Epithelial cell of esophagus (primary cell): ENCODE measurements at regions not wholly inside any gene's neighbourhood (a gene's known extent, or its start where the extent isn't known, plus 50 kb on each side); places are given as distances from the start of the nearest gene placed in this dataset.

ENCODE experiments used
- DNase-seq: peaks from one replicate; pipeline ENCODE4 v3.0.0; 2010; ENCODE audit warnings: low read depth
- H3K4me3 ChIP-seq: 2 replicates; pipeline ENCODE4 v1.5.1; 2011; ENCODE audit warnings: mild to moderate bottlenecking, low read length, control low read depth
- TF ChIP-seq, protein P1 (sequence below): IDR thresholded peaks from 2 replicates; pipeline ENCODE4 v1.5.1; 2011; ENCODE audit warnings: low read depth, mild to moderate bottlenecking, low read length, control low read depth, inconsistent platforms; ENCODE audit not compliant: insufficient read depth; ENCODE audit errors: missing control alignments

- no peak for DNase-seq
- H3K4me3 ChIP-seq, result no peak overlapping the region
- TF ChIP-seq, protein P1, sequence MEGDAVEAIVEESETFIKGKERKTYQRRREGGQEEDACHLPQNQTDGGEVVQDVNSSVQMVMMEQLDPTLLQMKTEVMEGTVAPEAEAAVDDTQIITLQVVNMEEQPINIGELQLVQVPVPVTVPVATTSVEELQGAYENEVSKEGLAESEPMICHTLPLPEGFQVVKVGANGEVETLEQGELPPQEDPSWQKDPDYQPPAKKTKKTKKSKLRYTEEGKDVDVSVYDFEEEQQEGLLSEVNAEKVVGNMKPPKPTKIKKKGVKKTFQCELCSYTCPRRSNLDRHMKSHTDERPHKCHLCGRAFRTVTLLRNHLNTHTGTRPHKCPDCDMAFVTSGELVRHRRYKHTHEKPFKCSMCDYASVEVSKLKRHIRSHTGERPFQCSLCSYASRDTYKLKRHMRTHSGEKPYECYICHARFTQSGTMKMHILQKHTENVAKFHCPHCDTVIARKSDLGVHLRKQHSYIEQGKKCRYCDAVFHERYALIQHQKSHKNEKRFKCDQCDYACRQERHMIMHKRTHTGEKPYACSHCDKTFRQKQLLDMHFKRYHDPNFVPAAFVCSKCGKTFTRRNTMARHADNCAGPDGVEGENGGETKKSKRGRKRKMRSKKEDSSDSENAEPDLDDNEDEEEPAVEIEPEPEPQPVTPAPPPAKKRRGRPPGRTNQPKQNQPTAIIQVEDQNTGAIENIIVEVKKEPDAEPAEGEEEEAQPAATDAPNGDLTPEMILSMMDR, result no peak
Observed at GRCh38 chr7:13041368-13041988, 354.0 kb downstream of the ARL4A start.

DNA sequence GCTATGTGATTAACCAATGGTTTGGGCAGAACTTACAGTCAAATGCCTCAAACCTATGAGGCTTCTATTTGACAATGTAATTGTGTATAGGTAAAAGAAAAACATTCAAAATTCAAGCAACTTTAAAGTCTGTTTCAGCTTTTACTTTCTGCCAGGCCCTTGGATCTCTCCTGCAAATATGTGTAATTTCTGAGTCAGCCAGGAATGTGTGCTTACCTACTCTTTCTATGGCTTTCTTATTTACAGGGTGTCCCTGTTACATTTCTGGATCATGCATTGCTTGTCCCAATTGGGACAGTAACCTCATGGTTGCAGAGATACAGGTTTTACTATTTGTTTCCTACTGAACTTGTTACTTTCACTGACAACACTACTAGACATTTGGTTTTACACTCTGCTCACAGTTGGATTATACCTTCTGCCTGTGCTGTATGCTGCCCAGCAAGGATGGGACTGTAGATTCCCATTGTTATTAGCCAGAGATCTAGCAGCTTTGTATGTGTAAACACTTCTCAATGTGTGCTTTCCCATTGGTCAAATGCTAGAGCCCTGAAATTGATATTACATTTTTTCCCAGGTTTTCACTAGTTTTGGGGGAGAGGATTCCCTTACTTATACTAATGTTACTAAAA lies 355.3 kb downstream of the ARL4A start:
- peak; percentile 62 for DNase-seq
- TF ChIP-seq, protein P1, result no peak

DNA sequence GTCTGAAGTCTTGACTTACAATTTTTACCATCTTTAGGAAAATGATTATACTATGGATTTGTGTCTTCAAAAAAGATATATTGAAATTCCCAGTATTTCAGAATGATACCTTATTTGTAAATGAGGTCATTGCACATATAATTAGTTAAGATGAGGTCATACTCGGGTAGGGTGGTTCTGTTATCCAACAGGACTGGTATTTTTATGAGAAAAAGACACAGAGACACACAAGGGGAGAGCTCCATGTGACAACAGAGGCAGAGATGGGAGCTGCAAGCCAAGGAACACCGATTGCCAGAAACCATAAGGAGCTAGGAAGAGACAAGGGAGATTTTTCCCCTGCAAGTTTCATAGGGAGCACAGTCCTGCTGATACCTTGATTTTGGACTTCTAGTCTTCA lies 356.9 kb downstream of the ARL4A start:
- H3K4me3 ChIP-seq, result no peak overlapping the region
- DNase-seq, result no peak
- TF ChIP-seq, protein P1, result no peak

More for the DNA sequence above, 355.3 kb downstream of the ARL4A start:
- H3K4me3 ChIP-seq, result no peak overlapping the region

DNA sequence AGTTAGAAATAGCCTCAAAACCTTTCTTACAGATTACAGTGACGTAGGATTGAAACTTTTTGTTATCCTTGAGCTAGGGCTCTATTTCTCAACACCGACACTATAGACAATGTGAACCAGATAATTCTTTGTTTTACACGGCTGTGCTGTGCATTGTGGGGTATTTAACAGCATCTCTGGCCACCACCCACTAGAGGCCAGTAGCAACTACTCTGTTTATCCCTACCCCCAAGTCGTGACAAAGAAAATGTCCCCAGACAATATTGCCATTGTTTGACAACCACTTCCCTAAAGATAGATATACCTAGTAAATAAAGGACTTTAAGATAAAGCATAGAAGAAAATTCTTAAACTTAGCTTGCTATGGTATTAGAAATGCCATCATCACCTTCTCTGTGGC lies 359.6 kb downstream of the ARL4A start:
- TF ChIP-seq, protein P1, result no peak
- no peak overlapping the region for H3K4me3 ChIP-seq
- no peak for DNase-seq

DNA sequence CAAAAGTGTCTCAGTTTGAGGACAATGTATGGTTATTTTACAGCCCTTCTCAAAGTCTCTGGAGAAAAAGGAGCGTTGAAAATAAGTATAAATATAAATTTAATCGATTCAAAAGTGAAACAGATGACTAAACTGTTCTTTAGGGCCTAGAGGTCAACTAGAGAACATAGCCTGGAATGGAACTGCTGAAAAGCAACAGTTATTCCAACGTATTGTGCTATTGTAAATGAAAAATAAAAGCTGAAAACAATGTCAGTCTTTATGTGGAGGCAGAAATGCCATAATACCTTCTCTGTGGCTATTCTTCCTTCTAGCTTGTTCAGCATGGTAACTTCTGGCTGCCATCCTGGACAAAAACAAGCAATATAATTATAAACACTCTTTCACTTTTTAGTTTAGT lies 362.5 kb downstream of the ARL4A start:
- no peak for DNase-seq
- H3K4me3 ChIP-seq, result no peak overlapping the region
- TF ChIP-seq, protein P1, result no peak

DNA sequence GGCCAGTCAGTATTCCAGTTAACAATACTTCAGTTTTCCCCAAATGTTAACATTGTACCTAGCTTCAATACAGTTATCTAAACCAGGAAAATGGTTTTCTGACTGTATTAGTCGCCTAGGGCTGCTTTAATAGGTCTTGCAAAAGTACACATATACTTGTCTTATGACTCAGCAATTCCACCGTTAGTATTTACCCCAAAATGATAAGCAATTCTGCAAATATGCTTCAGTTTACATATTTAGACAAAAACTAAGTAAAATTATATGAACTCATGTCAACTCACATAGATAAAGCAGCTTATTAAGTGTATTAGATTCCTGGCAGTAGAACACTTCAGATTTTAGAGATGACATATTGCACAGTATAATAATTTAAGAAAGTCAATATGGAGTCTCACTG lies 363.3 kb downstream of the ARL4A start:
- H3K4me3 ChIP-seq, result no peak overlapping the region
- DNase-seq, result peak; percentile 54
- TF ChIP-seq, protein P1, result no peak
